GM12878 (cell line): ENCODE measurements at regions not wholly inside any gene's neighbourhood (a gene's known extent, or its start where the extent isn't known, plus 50 kb on each side); places are given as distances from the start of the nearest gene placed in this dataset.

ENCODE experiments used
- ATAC-seq: fragments of 200-7000 bp; cut with Tn5 transposase; 3 replicates; pipeline ENCODE4 v1.9.1; 2020; ENCODE audit warnings: mild to moderate bottlenecking, moderate library complexity
- BruUV-seq: library from RNA; stranded (reverse); fragments of 400-500 nt; replicated peaks from 2 replicates; lab custom pipeline; 2021; lab: Mats Ljungman, UMichigan
- CTCF ChIA-PET: fragments of 300-600 bp; sonication (Branson Sonifier 250); formaldehyde crosslinking; extraction: SDS; loops from one replicate; lab custom pipeline; 2021; ENCODE audit warnings: inconsistent platforms; lab: Yijun Ruan, JAX
- POLR2A ChIA-PET: fragments of 350-600 bp; formaldehyde crosslinking; extraction: SDS; loops from one replicate; lab custom pipeline; 2021; ENCODE audit warnings: inconsistent platforms; lab: Charles Lee
- RAD21 ChIA-PET: fragments of 300-600 bp; sonication (Branson Sonifier 250); formaldehyde crosslinking; loops from one replicate; lab custom pipeline; 2023; ENCODE audit warnings: antibody characterized with exemption; ENCODE audit not compliant: unreplicated experiment; lab: Charles Lee
- SMC1A ChIA-PET: fragments of 300-600 bp; sonication (Branson Sonifier 250); formaldehyde crosslinking; loops from one replicate; lab custom pipeline; 2023; ENCODE audit not compliant: unreplicated experiment, uncharacterized antibody; lab: Charles Lee
- DNase-seq: peaks from one replicate; pipeline ENCODE4 v3.0.0-alpha.2; 2011; ENCODE audit warnings: low read depth, low spot score
- FAIRE-seq: peaks from 3 replicates; lab custom pipeline; 2011; peaks lifted over from hg19 to GRCh38; lab: Jason Lieb, UNC
- H2AFZ ChIP-seq: 2 replicates; pipeline ENCODE4 v1.6.0; 2011; ENCODE audit warnings: low read depth, low read length, control low read depth; ENCODE audit not compliant: control insufficient read depth
- H3K27ac ChIP-seq: 2 replicates; pipeline ENCODE4 v1.5.1; 2011; ENCODE audit warnings: control low read depth; ENCODE audit not compliant: control insufficient read depth, insufficient read depth
- H3K27me3 ChIP-seq, 2 experiments: replicated peaks in 1 of 2; 2 replicates each; pipeline versions ENCODE4 v1.6.0 to v1.6.1; 2011; ENCODE audit warnings: low read length in 1 of 2; ENCODE audit not compliant: control insufficient read depth in 2 of 2, insufficient read depth in 2 of 2
- H3K36me3 ChIP-seq, 2 experiments: 2 replicates each; pipeline ENCODE4 v1.5.1; 2011; ENCODE audit warnings: low read length in 1 of 2; ENCODE audit not compliant: control insufficient read depth in 2 of 2, insufficient read depth in 2 of 2
- H3K4me1 ChIP-seq: 2 replicates; pipeline ENCODE4 v1.6.1; 2011; ENCODE audit warnings: mild to moderate bottlenecking, low read length, moderate library complexity, mixed read lengths; ENCODE audit not compliant: control insufficient read depth, insufficient read depth
- H3K4me2 ChIP-seq: 2 replicates; pipeline ENCODE4 v1.6.0; 2011; ENCODE audit warnings: control low read depth; ENCODE audit not compliant: control insufficient read depth, insufficient read depth
- H3K4me3 ChIP-seq: fragments of 200-600 bp; sonication (generic); 2 replicates; pipeline ENCODE4 v1.5.1; 2016
- H3K79me2 ChIP-seq: 2 replicates; pipeline ENCODE4 v1.6.0; 2011; ENCODE audit warnings: low read length; ENCODE audit not compliant: control insufficient read depth, insufficient read depth
- H3K9ac ChIP-seq: 2 replicates; pipeline ENCODE4 v1.8.0; 2011; ENCODE audit warnings: low read length, control low read depth, mixed read lengths; ENCODE audit not compliant: control insufficient read depth, insufficient read depth
- H3K9me3 ChIP-seq: replicated peaks from 3 replicates; pipeline ENCODE4 v1.5.1; 2011; ENCODE audit warnings: mild to moderate bottlenecking, low read length; ENCODE audit not compliant: control insufficient read depth, insufficient read depth
- H4K20me1 ChIP-seq: 2 replicates; pipeline ENCODE4 v1.6.0; 2011; ENCODE audit not compliant: control insufficient read depth, insufficient read depth
- EP300 ChIP-seq, 2 experiments: fragments of 150-350 bp in 1 of 2; IDR thresholded peaks; 2 replicates each; pipeline ENCODE4 v1.6.1; 2011 to 2012; ENCODE audit warnings: low read depth in 2 of 2, low read length in 2 of 2, borderline replicate concordance in 1 of 2, improper control_type of control experiment in 1 of 2, inconsistent platforms in 1 of 2; ENCODE audit not compliant: control insufficient read depth in 1 of 2
- HDAC6 ChIP-seq: fragments of 200-600 bp; sonication (generic); IDR thresholded peaks from one replicate; pipeline ENCODE4 v1.8.0; 2017; ENCODE audit warnings: antibody characterized with exemption; ENCODE audit not compliant: unreplicated experiment
- KAT2A ChIP-seq: conservative IDR thresholded peaks from 2 replicates; pipeline ENCODE4 v1.6.1; 2011; ENCODE audit warnings: low read depth, low read length; ENCODE audit not compliant: control insufficient read depth
- NR2F1 ChIP-seq: fragments of 450-650 bp; conservative IDR thresholded peaks from 2 replicates; pipeline ENCODE4 v1.6.1; 2017; ENCODE audit warnings: mild to moderate bottlenecking
- RAD51 ChIP-seq: fragments of 450-650 bp; IDR thresholded peaks from 2 replicates; pipeline ENCODE4 v1.6.1; 2016; ENCODE audit warnings: moderate library complexity, mild to moderate bottlenecking, inconsistent platforms
- STAT1 ChIP-seq: fragments of 450-650 bp; conservative IDR thresholded peaks from 2 replicates; pipeline ENCODE4 v1.6.1; 2014; ENCODE audit warnings: antibody characterized with exemption, mild to moderate bottlenecking
- YY1 ChIP-seq: IDR thresholded peaks from 2 replicates; pipeline ENCODE4 v1.6.1; 2011; ENCODE audit warnings: low read depth, mild to moderate bottlenecking, low read length
- ZNF592 ChIP-seq: fragments of 450-650 bp; IDR thresholded peaks from 2 replicates; pipeline ENCODE4 v1.6.1; 2017; ENCODE audit warnings: mild to moderate bottlenecking, moderate library complexity
- WGBS: methylation state at CpG from one replicate; pipeline ENCODE4 v1.1.6; 2016; ENCODE audit warnings: low lambda C conversion rate; ENCODE audit not compliant: insufficient replicate concordance, insufficient coverage; ENCODE audit errors: missing lambda C conversion rate; 5-methylcytosine and 5-hydroxymethylcytosine counted together
- in situ Hi-C: fragments of 300-500 bp; cut with MboI; formaldehyde crosslinking; loops from 9 replicates; pipeline ENCODE4 v1.14.3; 2018; ENCODE audit warnings: mixed read lengths
- intact Hi-C: fragments of 100-400 bp; cut with micrococcal nuclease; formaldehyde crosslinking; loops from one replicate; pipeline ENCODE4 v1.14.2; 2022; ENCODE audit not compliant: unreplicated experiment
- TF ChIP-seq, protein P1 (sequence below): IDR thresholded peaks from 2 replicates; pipeline ENCODE4 v1.6.1; 2012; ENCODE audit warnings: low read length, inconsistent platforms

GRCh38 chr6:144723431-144723830 is 438.3 kb downstream of the UTRN start:
- intact Hi-C loops = loop anchor here (10.0 kb wide), 1 partner anchor 139 kb away; no protein-coding TSS in a partner anchor
- POLR2A ChIA-PET = no interaction called here

DNA sequence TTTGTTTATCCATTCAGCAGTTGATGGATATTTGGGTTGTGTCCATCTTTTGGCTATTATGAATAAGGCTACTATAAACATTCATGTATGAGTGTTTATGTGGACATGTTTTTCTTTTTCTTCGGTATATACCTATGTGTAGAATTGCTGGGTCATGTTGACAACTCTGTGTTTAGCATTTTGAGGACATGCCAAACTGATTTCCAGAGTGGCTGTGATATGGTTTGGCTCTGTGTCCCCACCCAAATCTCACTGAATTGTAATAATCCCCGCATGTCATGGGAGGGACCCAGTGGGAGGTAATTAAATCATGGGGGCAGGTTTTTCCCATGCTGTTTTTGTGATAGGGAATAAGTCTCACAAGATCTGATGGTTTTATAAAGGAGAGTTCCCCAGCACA is 439.7 kb downstream of the UTRN start:
- no peak for FAIRE-seq
- no peak overlapping the region for H3K4me2 ChIP-seq
- DNase-seq = no peak
- no peaks in the 10 kb centered on the region for H3K36me3 ChIP-seq
- no peaks in the 10 kb centered on the region for H3K79me2 ChIP-seq
- no peaks in the 10 kb centered on the region for H4K20me1 ChIP-seq
- H3K9ac ChIP-seq = no peak overlapping the region
- CTCF ChIA-PET = no interaction called here
- no peaks in the 10 kb centered on the region for H3K27me3 ChIP-seq
- H3K4me1 ChIP-seq = peaks cover 14% of the 10 kb centered on the region; the same call in 1 of the 2 replicates
- no TSS peak for BruUV-seq
- no peaks in the 10 kb centered on the region for H3K9me3 ChIP-seq
- H3K4me3 ChIP-seq = no peak overlapping the region
- RAD21 ChIA-PET = no interaction called here
- POLR2A ChIA-PET = interaction anchor here (0.6 kb wide), 1 partner anchor 29 kb away, joined by 3 read pairs; no protein-coding TSS in a partner anchor
- in situ Hi-C loops = no loop called here
- intact Hi-C loops = loop anchor here (10.0 kb wide), 1 partner anchor 140 kb away; no protein-coding TSS in a partner anchor
- ATAC-seq = no peak
- SMC1A ChIA-PET = no interaction called here
- no peak overlapping the region for H2AFZ ChIP-seq
- no peak overlapping the region for H3K27ac ChIP-seq
- 89% methylated on average over 2 of the region's 2 CpGs for WGBS
- no peak for TF ChIP-seq KAT2A
- TF ChIP-seq STAT1 = no peak
- no peak for TF ChIP-seq RAD51
- TF ChIP-seq EP300 (IDR thresholded peaks at IDR 0.05; ENCODE audit: borderline replicate concordance in 1 of 2, control insufficient read depth in 1 of 2, low read depth in 2 of 2, low read length in 2 of 2) = no peak
- no peak for TF ChIP-seq ZNF592
- TF ChIP-seq, protein P1, sequence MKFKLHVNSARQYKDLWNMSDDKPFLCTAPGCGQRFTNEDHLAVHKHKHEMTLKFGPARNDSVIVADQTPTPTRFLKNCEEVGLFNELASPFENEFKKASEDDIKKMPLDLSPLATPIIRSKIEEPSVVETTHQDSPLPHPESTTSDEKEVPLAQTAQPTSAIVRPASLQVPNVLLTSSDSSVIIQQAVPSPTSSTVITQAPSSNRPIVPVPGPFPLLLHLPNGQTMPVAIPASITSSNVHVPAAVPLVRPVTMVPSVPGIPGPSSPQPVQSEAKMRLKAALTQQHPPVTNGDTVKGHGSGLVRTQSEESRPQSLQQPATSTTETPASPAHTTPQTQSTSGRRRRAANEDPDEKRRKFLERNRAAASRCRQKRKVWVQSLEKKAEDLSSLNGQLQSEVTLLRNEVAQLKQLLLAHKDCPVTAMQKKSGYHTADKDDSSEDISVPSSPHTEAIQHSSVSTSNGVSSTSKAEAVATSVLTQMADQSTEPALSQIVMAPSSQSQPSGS = no peak

More at GRCh38 chr6:144723431-144723830, 438.3 kb downstream of the UTRN start:
- ATAC-seq (0 out of 3 replicates have a peak, but pooled peaks have one; percentile 18), FAIRE-seq (no peak), DNase-seq (no peak)
- no peak overlapping the region for H3K4me2 ChIP-seq
- in situ Hi-C loops = no loop called here
- H3K79me2 ChIP-seq = no peaks in the 10 kb centered on the region
- ChIA-PET CTCF (interaction anchor here (1.2 to 1.8 kb wide), 3 partner anchors 12 to 20 kb away, joined by 3 to 5 read pairs (median 3); no protein-coding TSS in a partner anchor), SMC1A (interaction anchor here (0.7 to 1.9 kb wide), 5 partner anchors 13 to 109 kb away, joined by 3 to 5 read pairs (median 3); no protein-coding TSS in a partner anchor), RAD21 (no interaction called here)
- H3K27ac ChIP-seq = no peak overlapping the region
- no peaks in the 10 kb centered on the region for H3K36me3 ChIP-seq
- H3K4me1 ChIP-seq = peaks cover 7% of the 10 kb centered on the region; the same call in 1 of the 2 replicates
- H4K20me1 ChIP-seq = no peaks in the 10 kb centered on the region
- no peaks in the 10 kb centered on the region for H3K27me3 ChIP-seq
- BruUV-seq = no TSS peak
- H3K9me3 ChIP-seq = no peaks in the 10 kb centered on the region
- H3K9ac ChIP-seq = no peak overlapping the region
- TF ChIP-seq HDAC6 (no peak), YY1 (peak; percentile 67; the same call in 1 of the 2 replicates), NR2F1 (no peak)
- H2AFZ ChIP-seq = no peak overlapping the region
- no peak overlapping the region for H3K4me3 ChIP-seq
